Psoas muscle (tissue), 7 donors: ENCODE measurements at regions not wholly inside any gene's neighbourhood (a gene's known extent, or its start where the extent isn't known, plus 50 kb on each side); places are given as distances from the start of the nearest gene placed in this dataset.

Source experiments
- ATAC-seq, 4 donors: fragments of 200-7000 bp; cut with Tn5 transposase; one replicate each; pipeline ENCODE4 v1.9.1; 2020; ENCODE audit warnings: moderate library complexity in 3 of 4, mild to moderate bottlenecking in 2 of 4
- DNase-seq, 2 donors: peaks; one replicate each; pipeline ENCODE4 v3.0.0-alpha.2; 2020
- H3K27ac ChIP-seq: fragments of 200-600 bp; one replicate; pipeline ENCODE4 v1.8.0; 2022
- H3K27me3 ChIP-seq, 3 donors: fragments of 200-600 bp in 1 of 3; one replicate each; pipeline versions ENCODE4 v1.6.1 to v1.8.0; 2013 to 2022; ENCODE audit warnings: low read length in 2 of 3, mild to moderate bottlenecking in 2 of 3, moderate library complexity in 1 of 3; ENCODE audit not compliant: insufficient read depth in 3 of 3
- H3K36me3 ChIP-seq, 2 donors: fragments of 200-600 bp in 1 of 2; one replicate each; pipeline versions ENCODE4 v1.6.1 to v1.8.0; 2013 to 2022; ENCODE audit warnings: low read depth in 1 of 2, mild to moderate bottlenecking in 1 of 2, moderate library complexity in 1 of 2; ENCODE audit not compliant: insufficient read depth in 1 of 2
- H3K4me1 ChIP-seq: fragments of 200-600 bp; one replicate; pipeline ENCODE4 v1.8.0; 2022
- H3K4me3 ChIP-seq: fragments of 200-600 bp; one replicate; pipeline ENCODE4 v1.8.0; 2022; ENCODE audit warnings: mild to moderate bottlenecking
- H3K9me3 ChIP-seq: fragments of 200-600 bp; one replicate; pipeline ENCODE4 v1.8.0; 2022
- WGBS, 3 donors: extraction: QIAGEN DNeasy Blood & Tissue Kit; methylation state at CpG; one replicate each; pipeline versions ENCODE4 v1.1.6 to v1.1.7; 2013; 5-methylcytosine and 5-hydroxymethylcytosine counted together
- intact Hi-C, 2 donors: fragments of 100-400 bp; cut with DNase I; formaldehyde crosslinking; loops; one replicate each; pipeline versions ENCODE4 v1.11.0 to v1.14.2; 2022
- TF ChIP-seq, protein P1 (sequence below): fragments of 200-600 bp; IDR thresholded peaks from one replicate; pipeline ENCODE4 v1.8.0; 2022; ENCODE audit warnings: antibody characterized with exemption
- donor health status: healthy with polysubstance abuse.
- donor health status: DM: no; HTN: no; CAD: no; lungs with moderate emphysema.
- donor health status: Bipolar disorder and iron deficiency.
- donor health status: healthy.
- donor health status: DM: yes; HTN: yes; CAD: no.
- donor health status: DM: no; HTN: no; CAD: no.
- donor health status: DM: yes; HTN: yes; CAD: no.

DNA sequence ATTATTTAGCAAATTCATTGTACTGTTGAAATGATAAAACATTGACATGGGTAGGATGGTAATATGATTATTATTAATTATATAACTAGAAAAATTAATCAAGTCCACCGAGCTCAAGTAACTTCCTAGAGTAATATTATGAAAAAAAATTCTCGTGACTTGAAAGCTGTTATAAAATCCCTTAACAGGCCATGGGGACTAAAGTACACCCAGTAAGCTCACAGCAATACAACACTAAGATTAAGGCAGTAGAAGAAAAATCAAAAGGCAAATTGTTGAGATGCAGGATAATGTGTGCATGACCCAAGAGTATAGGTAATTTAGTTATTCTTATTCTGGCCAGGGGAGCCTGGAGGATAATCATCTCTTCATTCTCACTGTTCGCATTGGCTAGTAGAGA, 162.6 kb upstream of the LRIG3 start:
- Histone ChIP-seq H3K4me3 (no peak overlapping the region), H3K27me3 (no peaks in the 10 kb centered on the region), H3K9me3 (no peaks in the 10 kb centered on the region), H3K4me1 (no peaks in the 10 kb centered on the region), H3K36me3 (no peaks in the 10 kb centered on the region), H3K27ac (no peak overlapping the region)
- WGBS, 3 donors: 91 to 92% (median 92%) methylated on average over 3 of the region's 3 CpGs
- ATAC-seq (no peak), DNase-seq (no peak)
- intact Hi-C loops: no loop called here
- TF ChIP-seq, protein P1, sequence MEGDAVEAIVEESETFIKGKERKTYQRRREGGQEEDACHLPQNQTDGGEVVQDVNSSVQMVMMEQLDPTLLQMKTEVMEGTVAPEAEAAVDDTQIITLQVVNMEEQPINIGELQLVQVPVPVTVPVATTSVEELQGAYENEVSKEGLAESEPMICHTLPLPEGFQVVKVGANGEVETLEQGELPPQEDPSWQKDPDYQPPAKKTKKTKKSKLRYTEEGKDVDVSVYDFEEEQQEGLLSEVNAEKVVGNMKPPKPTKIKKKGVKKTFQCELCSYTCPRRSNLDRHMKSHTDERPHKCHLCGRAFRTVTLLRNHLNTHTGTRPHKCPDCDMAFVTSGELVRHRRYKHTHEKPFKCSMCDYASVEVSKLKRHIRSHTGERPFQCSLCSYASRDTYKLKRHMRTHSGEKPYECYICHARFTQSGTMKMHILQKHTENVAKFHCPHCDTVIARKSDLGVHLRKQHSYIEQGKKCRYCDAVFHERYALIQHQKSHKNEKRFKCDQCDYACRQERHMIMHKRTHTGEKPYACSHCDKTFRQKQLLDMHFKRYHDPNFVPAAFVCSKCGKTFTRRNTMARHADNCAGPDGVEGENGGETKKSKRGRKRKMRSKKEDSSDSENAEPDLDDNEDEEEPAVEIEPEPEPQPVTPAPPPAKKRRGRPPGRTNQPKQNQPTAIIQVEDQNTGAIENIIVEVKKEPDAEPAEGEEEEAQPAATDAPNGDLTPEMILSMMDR: no peak

DNA sequence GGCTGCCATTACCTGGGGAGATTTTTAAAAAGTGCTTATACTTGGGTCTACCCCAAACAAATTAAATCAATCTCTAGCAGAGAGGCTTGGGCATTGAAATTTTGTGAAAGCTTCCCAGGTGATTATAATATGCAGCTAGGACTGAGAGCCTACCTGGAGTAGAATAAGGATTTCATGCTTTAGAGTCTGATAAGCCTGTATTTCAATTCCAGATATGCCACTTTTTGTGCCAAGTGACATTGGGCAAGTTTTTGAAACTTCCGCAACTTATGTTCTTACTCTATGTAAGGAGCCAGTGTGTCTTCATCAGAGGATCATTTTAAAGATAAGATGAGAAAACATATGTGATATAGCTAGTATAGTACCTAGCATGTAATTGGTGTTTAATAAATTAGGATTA, 159.8 kb upstream of the LRIG3 start:
- no peak for ATAC-seq
- WGBS, 3 donors: 97 to 100% (median 99%) methylated on average over 1 of the region's 1 CpG
- no peak for DNase-seq
- intact Hi-C loops: no loop called here
- TF ChIP-seq, protein P1: no peak
- no peaks in the 10 kb centered on the region for H3K36me3 ChIP-seq
- no peak overlapping the region for H3K4me3 ChIP-seq
- no peaks in the 10 kb centered on the region for H3K9me3 ChIP-seq
- no peak overlapping the region for H3K27ac ChIP-seq
- H3K4me1 ChIP-seq: no peaks in the 10 kb centered on the region
- no peaks in the 10 kb centered on the region for H3K27me3 ChIP-seq

DNA sequence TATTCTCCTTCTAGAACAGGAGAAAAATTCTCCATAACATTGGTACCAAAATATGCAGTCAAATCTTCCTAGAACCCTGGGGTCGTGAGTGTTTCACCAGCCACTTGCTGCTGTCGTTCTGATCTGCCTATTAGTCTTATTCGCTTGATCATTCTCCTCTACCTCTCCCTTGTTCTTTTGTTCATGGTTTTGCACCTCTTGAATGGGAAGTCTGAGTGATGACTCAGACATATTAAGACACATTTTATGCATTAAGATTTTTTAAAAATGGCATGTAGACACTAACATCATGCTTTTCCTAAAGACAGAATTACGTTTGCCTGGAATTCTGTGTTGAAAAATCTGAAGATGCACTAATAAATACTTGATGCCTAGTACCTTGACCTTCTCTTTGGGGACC, 159.2 kb upstream of the LRIG3 start:
- intact Hi-C loops: no loop called here
- H3K27me3 ChIP-seq: no peaks in the 10 kb centered on the region
- H3K9me3 ChIP-seq: no peaks in the 10 kb centered on the region
- no peaks in the 10 kb centered on the region for H3K36me3 ChIP-seq
- H3K4me1 ChIP-seq: no peaks in the 10 kb centered on the region
- ATAC-seq (no peak), DNase-seq (no peak)
- H3K4me3 ChIP-seq: no peak overlapping the region
- H3K27ac ChIP-seq: no peak overlapping the region
- WGBS, 3 donors: 55 to 58% (median 55%) methylated on average over 4 of the region's 4 CpGs
- TF ChIP-seq, protein P1: no peak

DNA sequence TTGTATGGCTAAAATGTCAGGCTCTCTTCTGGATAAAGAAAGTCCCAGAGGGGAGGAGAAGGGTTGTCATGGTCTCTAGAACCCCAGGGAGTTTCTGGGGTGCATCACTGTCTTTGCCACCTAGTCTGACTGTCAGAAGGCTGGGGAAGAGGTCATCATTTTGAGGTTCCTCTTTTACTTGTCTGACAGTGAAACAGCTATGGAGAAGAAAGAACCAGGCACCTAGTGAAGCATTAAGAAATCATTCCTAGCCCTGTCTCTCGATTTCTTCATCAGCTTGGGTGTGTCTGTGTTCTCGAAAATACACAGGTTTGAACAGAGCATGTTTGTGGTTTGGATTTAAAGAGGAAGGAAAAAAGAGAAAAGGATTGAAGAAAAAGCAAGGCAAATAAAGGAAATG, 158.7 kb upstream of the LRIG3 start:
- DNase-seq: no peak
- no peaks in the 10 kb centered on the region for H3K36me3 ChIP-seq
- intact Hi-C loops: no loop called here
- no peak overlapping the region for H3K4me3 ChIP-seq
- WGBS, 3 donors: 60 to 75% (median 65%) methylated on average over 2 of the region's 2 CpGs
- no peaks in the 10 kb centered on the region for H3K27me3 ChIP-seq
- no peaks in the 10 kb centered on the region for H3K9me3 ChIP-seq
- TF ChIP-seq, protein P1: no peak
- ATAC-seq: no peak
- no peak overlapping the region for H3K27ac ChIP-seq
- H3K4me1 ChIP-seq: no peaks in the 10 kb centered on the region

DNA sequence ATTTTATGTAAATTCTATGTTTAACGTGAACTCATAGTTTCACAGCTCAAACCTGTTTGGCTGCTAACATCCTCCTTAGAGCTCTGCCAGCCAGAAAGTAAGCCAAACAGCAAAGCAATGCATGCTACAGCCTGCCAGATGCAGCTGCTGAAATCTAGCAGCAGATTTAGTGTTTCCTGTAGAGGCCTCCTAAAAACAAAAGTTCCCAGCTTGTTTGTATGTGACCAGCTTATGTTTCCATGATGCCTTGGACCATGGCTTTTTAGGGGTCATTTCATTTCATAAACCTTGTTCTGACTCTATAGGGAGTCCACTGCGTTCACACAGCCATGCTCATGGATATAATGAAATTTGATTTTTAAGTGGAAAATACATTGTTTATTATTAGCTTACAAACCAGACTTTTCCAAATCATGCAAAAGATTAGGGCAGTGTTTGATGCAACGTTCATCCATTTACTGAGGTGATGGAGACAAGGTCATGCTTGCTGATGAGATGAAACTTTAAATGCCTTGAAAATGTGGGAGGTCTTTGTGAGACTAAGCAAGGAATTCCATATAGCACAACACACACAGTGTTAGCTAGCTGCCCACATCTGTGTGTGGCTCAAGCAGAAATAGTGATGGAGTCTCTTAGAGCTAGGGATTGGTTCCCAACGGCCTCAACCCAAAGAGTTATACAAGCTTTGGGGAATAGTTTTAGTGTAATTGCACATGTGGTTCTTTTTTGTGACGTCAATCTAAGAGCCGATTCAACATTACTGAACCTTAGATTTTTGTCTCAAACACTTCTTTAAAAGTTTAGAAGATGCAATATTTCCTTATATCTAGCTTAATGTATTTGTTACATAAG, 157.5 kb upstream of the LRIG3 start:
- TF ChIP-seq, protein P1: no peak
- intact Hi-C loops: no loop called here
- no peaks in the 10 kb centered on the region for H3K9me3 ChIP-seq
- H3K27me3 ChIP-seq: no peaks in the 10 kb centered on the region
- no peaks in the 10 kb centered on the region for H3K36me3 ChIP-seq
- ATAC-seq: no peak
- no peak for DNase-seq
- H3K4me1 ChIP-seq: no peaks in the 10 kb centered on the region
- H3K4me3 ChIP-seq: no peak overlapping the region
- H3K27ac ChIP-seq: no peak overlapping the region
- WGBS, 3 donors: 29 to 38% (median 33%) methylated on average over 6 of the region's 6 CpGs
